ENCODE measurements at regions not wholly inside any gene's neighbourhood (a gene's known extent, or its start where the extent isn't known, plus 50 kb on each side); places are given as distances from the start of the nearest gene placed in this dataset.
A peak's percentile ranks its signal among the peaks of the same experiment; 100 is the strongest.

DNA sequence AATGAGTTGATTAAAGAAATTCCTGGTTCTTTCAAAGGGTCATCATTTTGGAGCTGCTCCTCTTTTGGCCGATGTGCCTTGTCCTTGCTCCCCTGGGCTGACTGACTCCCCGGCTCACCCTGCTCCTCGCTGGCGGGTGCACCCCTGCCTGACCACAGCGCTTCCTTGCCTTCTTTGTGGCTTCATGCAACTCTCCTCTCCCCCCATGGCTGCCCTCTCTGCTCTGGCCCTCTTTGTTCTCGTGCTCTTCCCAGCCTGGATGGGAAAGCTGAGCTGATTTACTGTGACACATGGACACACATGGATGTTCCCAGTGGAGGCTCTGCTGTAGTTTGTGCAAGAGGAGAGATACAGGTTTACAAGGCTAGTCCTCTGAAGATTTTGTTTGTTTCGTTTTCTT, 234.6 kb downstream of the HAUS1 start:
- Histone ChIP-seq H3K14ac (ENCODE audit: insufficient read length) (no peak overlapping the region), H4K91ac (replicated peaks; ENCODE audit: insufficient read length, low read length) (no peak overlapping the region), H4K5ac (ENCODE audit: insufficient read length, low read depth, low read length) (no peak overlapping the region), H3K36me3 (ENCODE audit: control insufficient read depth in 2 of 4, insufficient read depth in 4 of 4, low read length in 3 of 4) (no peaks in the 10 kb centered on the region), H3K9me3 (ENCODE audit: insufficient read depth in 2 of 2, low read depth in 1 of 2, low read length in 1 of 2) (no peaks in the 10 kb centered on the region), H2BK12ac (ENCODE audit: low read depth, low read length) (no peak overlapping the region), H2AFZ (ENCODE audit: low read length) (no peak overlapping the region), H2AK5ac (ENCODE audit: low read depth, low read length) (no peak overlapping the region), H3K23me2 (ENCODE audit: low read depth, low read length) (peaks cover 8% of the 10 kb centered on the region; the same call in 1 of the 2 replicates), H2BK120ac (replicated peaks; ENCODE audit: low read depth, low read length) (no peak overlapping the region), H2BK5ac (ENCODE audit: low read depth, low read length) (no peak overlapping the region; the same call in 1 of the 2 replicates), H2BK15ac (ENCODE audit: low read length) (no peak overlapping the region), H3K4me3 (ENCODE audit: extremely low read depth in 1 of 4, insufficient read depth in 2 of 4, low read depth in 3 of 4, low read length in 4 of 4) (no peak overlapping the region), H3K4me1 (replicated peaks in 1 of 4; ENCODE audit: control insufficient read depth in 3 of 4, insufficient read depth in 4 of 4, low read length in 3 of 4) (peaks cover 3 to 24% (median 14%) of the 10 kb centered on the region in 4 experiments), H3K23ac (ENCODE audit: insufficient read length) (no peak overlapping the region), H3K79me1 (ENCODE audit: low read depth, low read length) (peaks cover 3% of the 10 kb centered on the region; the same call in 1 of the 2 replicates), H4K20me1 (replicated peaks in 1 of 2; ENCODE audit: control insufficient read depth in 1 of 2, insufficient read depth in 2 of 2, low read length in 2 of 2) (peaks cover 0 to 2% of the 10 kb centered on the region in 2 experiments), H3K79me2 (ENCODE audit: control insufficient read depth in 1 of 2, insufficient read depth in 2 of 2, low read length in 2 of 2) (peaks cover 0 to 37% of the 10 kb centered on the region in 2 experiments; a peak in 3 of 4 replicates), H3K27me3 (replicated peaks in 1 of 4; ENCODE audit: control insufficient read depth in 3 of 4, extremely low read depth in 1 of 4, insufficient read depth in 3 of 4, low read length in 3 of 4) (peaks cover 0 to 6% (median under 1%) of the 10 kb centered on the region in 4 experiments; a peak in 3 of 7 replicates), H4K8ac (ENCODE audit: extremely low read depth, insufficient read depth, low read length) (no peak overlapping the region), H2BK20ac (ENCODE audit: low read length) (no peak overlapping the region), H3K4me2 (ENCODE audit: insufficient read depth in 1 of 2, low read depth in 2 of 2, low read length in 2 of 2) (0 out of 4 replicates have a peak overlapping the region, but pooled peaks of 1 of the 2 experiments have one; percentile 17), H3K4ac (replicated peaks; ENCODE audit: insufficient read length, low read depth, low read length) (no peak overlapping the region), H3K27ac (ENCODE audit: low read depth, low read length) (no peak overlapping the region), H3K56ac (replicated peaks; ENCODE audit: insufficient read length, low read depth, low read length) (no peak overlapping the region), H3K18ac (ENCODE audit: extremely low read depth, low read length) (no peak overlapping the region), H3K9ac (replicated peaks in 1 of 4; ENCODE audit: extremely low read depth in 1 of 4, low read depth in 3 of 4, low read length in 3 of 4) (0 out of 7 replicates have a peak overlapping the region, but pooled peaks of 1 of the 4 experiments have one; percentile 18)
- POLR2A ChIA-PET (ENCODE audit: partially characterized antibody), result interaction anchor here (0.8 to 1.5 kb wide), 5 partner anchors 8 to 128 kb away, joined by 3 to 5 read pairs (median 3); no protein-coding TSS in a partner anchor
- 80% methylated on average over 7 of the region's 7 CpGs; no CpG with 5 or more reads in 1 of the 2 experiments for WGBS, 2 experiments (ENCODE audit: extremely low coverage in 1 of 2, insufficient coverage in 1 of 2, insufficient read length in 1 of 2, insufficient replicate concordance in 2 of 2, low coverage in 1 of 2, low lambda C conversion rate in 2 of 2, missing lambda C conversion rate in 1 of 2)
- no peak for DNase-seq (ENCODE audit: low read depth in 1 of 2, low spot score in 2 of 2)
- CTCF ChIA-PET (ENCODE audit: partially characterized antibody), result interaction anchor here (0.9 to 19.4 kb wide), 11 partner anchors 11 to 190 kb away, joined by 3 to 196 read pairs (median 3); no protein-coding TSS in a partner anchor
- no peak for FAIRE-seq
- no peak for TF ChIP-seq RAD21 (IDR thresholded peaks at IDR 0.05 in 1 of 2, conservative IDR thresholded peaks at IDR 0.05 in 1 of 2; ENCODE audit: low read depth in 2 of 2, low read length in 2 of 2)
- TF ChIP-seq POLR2AphosphoS5 (IDR thresholded peaks at IDR 0.05; ENCODE audit: low read depth, low read length), result no peak
- TF ChIP-seq JUN (IDR thresholded peaks at IDR 0.05; ENCODE audit: low read depth, low read length), result no peak
- TF ChIP-seq KDM4A (IDR thresholded peaks at IDR 0.05; ENCODE audit: low read depth, low read length, severe bottlenecking), result no peak
- TF ChIP-seq RNF2 (IDR thresholded peaks at IDR 0.05; ENCODE audit: borderline replicate concordance, low read depth, low read length, missing control alignments, poor library complexity, severe bottlenecking), result no peak
- TF ChIP-seq, protein P1, sequence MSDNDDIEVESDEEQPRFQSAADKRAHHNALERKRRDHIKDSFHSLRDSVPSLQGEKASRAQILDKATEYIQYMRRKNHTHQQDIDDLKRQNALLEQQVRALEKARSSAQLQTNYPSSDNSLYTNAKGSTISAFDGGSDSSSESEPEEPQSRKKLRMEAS (IDR thresholded peaks at IDR 0.05), result no peak
- no peak for TF ChIP-seq FOSL1 (IDR thresholded peaks at IDR 0.05; ENCODE audit: insufficient read depth, low read depth, low read length)
- no peak for TF ChIP-seq SP1 (IDR thresholded peaks at IDR 0.05; ENCODE audit: low read depth, low read length)
- TF ChIP-seq HDAC2 (IDR thresholded peaks at IDR 0.05; ENCODE audit: borderline replicate concordance in 1 of 2, low read depth in 2 of 2, low read length in 2 of 2), result no peak
- no peak for TF ChIP-seq CTBP2 (IDR thresholded peaks at IDR 0.05; ENCODE audit: borderline replicate concordance, insufficient read depth, insufficient read length, low read length)
- no peak for TF ChIP-seq CBX8 (IDR thresholded peaks at IDR 0.05; ENCODE audit: borderline replicate concordance, low read depth, low read length)
- TF ChIP-seq ZNF274 (IDR thresholded peaks at IDR 0.05; ENCODE audit: borderline replicate concordance, extremely low read depth, low read length), result no peak

Measured in H1 (cell line).